ENCODE measurements at regions not wholly inside any gene's neighbourhood (a gene's known extent, or its start where the extent isn't known, plus 50 kb on each side); places are given as distances from the start of the nearest gene placed in this dataset.

GRCh38 chr4:66294638-66295037 lies 624.3 kb upstream of the EPHA5 start:
- TF ChIP-seq CTCF (IDR thresholded peaks at IDR 0.05), result no peak
- no peak for TF ChIP-seq POLR2AphosphoS5 (IDR thresholded peaks at IDR 0.05)
- TF ChIP-seq POLR2A (IDR thresholded peaks at IDR 0.05), result no peak
